ENCODE measurements at regions not wholly inside any gene's neighbourhood (a gene's known extent, or its start where the extent isn't known, plus 50 kb on each side); places are given as distances from the start of the nearest gene placed in this dataset.

DNA sequence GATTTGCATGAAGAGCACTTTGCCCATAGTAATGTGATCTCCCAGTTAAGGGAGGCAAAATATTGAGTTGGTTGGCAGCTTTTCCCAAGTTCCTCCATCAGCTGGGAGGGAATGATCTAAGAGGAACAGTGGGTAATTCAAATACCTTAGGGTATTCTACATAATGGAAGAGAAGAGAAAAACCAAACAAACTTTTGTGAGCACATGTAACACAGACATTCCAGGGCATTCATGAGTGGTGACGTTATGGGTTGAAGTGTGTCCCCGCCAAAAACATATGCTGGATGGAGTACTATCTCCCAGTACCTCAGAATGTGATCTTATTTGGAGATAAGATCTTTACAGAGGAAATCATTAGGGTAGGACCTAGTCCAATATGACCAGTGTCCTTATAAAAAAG is 220.1 kb downstream of the FOXO1 start:
- no peak for DNase-seq (ENCODE audit: low read depth in 3 of 3)

DNA sequence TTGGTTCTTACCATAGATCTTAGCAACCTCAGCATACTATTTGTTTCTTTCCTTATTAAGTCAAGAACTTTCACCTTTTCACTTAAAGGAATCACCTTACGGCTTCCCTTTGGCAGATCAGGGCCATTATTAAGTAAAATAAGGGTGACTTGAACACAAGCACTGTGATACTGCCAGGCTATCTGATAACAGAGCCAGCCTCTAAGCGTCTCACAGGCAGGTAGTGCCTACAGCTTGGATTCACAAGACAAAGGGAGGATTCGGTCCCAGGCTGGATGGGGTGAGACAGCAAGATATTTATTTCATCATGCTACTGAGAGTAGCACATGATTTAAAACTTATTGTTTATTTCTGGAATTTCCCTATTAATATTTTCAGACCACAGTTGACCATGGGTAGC is 218.6 kb downstream of the FOXO1 start:
- no peak for DNase-seq (ENCODE audit: low read depth in 3 of 3)

DNA sequence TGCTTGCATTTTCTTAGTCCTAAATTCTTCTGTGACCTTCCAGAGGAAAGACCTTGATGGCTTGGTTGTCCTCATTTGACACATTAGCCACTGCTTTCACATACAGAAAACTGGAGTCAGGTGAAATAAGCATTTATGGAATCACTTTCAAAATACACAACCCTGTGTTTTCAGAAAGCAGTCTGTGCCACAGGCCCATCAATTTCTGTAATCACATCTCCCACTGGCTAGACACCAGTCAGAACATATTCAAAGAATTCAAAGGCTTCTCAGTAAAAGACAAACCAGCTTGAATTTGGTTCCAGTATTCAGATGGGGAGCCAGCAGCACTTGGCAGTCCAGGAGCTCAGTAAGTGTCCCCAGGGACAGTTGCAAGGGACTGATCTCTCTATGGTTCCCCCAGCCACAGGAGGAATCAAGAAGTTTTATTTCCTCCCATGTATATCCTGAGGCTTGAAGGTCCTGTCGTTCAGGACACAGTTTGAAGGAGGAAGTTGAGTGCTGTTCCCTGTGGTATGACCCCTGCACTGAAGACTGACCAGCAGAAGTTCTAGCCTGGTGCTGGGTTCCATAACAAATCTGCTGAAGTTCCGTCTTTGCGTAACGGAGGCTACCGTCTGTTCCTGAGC is 214.3 kb downstream of the FOXO1 start:
- DNase-seq (ENCODE audit: low read depth in 3 of 3) = no peak

DNA sequence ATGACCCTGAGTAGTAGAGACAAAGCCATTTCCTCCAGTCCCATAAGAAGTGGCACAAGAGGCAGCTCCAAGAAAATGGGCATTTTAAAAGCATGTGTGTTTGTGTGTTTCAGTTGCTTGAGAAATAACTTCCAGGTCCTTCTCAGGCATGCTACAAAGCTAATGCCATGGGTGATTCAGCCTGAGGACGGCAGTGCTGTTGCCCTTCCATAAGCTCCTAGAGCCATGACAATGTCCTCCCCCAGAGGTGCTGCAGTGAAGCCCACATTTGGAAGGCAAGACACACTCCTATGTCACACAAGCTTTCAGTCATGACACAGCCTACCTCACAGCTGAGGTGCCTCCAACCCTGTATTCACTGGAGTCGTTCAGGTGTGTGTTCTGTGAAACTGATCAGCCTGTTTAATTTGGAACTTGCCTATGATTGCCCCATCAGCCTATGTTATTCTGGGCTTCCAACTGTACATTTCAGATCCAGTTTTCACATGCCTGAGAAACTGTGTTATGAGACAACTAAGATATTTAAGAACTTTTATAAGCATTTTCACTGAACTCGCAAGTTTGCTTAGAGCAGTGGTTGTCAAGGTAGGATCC is 213.6 kb downstream of the FOXO1 start:
- no peak for DNase-seq (ENCODE audit: low read depth in 3 of 3)

DNA sequence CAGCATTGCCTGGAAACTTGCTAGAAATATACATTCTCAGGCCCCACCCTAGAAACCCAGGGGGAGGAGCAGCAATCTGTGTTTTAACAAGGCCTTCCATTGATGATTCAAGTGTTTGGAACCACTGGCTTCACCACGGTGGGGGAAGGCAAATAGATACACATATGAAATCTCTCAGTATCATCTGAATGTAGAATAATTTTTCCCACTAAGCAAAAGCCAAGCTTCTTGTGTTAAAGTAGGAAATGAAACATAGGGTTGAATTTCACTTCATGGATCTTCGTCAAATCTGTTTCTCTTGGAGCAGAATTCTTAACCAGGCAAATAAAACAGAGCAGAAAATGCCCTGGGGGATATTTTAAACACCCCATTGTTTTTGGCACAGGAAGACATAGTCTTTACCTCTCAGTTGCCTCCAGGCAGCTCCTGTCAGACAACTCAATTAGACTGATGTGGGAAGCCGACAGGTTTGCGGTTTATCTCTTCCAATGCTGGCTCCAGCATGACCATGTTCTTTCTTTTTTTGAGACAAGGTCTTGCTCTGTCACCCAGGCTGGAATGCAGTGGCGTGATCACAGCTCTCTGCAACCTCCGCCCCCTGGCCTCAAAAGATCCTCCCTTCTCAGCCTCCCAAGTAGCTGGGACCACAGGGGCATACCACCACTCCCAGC is 213.0 kb downstream of the FOXO1 start:
- no peak for DNase-seq (ENCODE audit: low read depth in 3 of 3)

DNA sequence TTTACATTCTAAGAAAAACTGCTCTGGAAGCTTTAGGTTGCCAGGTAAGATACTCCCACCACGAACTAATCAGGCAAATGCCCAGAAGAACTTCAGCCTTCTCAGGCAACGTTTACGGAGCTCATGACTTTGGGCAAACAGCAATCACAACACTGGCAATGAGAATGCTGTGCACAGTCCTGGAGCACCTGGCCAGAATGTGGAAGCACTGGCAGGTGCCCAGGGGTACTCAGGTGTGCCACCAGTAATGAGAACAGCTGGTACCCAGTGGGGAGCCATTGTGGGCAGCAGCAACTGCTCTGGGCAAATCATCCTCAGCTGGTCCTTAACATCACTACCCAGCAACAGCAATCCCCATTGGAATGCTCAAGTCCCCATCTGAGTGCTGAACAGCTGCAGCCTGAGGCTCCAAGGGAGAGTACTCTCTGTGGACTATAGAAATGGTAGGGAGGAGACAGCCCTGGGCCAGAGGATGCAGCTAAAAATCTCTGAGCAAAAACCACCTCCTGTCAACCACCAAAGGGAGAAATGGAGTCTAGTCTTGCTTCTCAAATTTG is 210.0 kb downstream of the FOXO1 start:
- DNase-seq (ENCODE audit: low read depth in 3 of 3) = no peak

DNA sequence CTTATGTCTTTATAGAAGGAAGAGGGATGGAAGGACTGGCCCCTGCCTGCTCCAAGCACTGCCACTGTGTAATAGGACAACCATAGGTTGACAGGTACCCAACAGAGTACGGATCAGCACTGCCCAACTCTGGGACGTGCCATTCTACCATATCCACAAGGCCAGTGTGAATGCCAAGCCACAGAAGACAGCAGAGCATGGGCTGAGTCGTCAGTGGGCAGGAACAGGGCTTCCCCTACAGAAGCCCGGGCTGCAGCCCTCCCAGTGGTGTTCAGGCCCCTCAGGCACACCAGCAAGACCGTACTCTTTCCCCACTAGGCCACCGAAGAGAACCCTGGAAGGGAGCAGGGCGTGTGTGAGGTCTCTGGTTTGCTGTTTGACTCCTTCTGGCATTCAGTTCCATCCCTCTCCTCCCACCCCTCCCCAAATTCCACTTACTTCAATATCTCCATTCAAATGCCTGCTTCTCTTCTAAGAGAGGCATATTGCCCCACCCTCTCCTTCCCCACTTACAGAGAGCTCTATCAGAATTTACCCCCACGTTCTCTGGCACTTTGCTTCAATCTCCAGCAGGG is 209.4 kb downstream of the FOXO1 start:
- no peak for DNase-seq (ENCODE audit: low read depth in 3 of 3)

DNA sequence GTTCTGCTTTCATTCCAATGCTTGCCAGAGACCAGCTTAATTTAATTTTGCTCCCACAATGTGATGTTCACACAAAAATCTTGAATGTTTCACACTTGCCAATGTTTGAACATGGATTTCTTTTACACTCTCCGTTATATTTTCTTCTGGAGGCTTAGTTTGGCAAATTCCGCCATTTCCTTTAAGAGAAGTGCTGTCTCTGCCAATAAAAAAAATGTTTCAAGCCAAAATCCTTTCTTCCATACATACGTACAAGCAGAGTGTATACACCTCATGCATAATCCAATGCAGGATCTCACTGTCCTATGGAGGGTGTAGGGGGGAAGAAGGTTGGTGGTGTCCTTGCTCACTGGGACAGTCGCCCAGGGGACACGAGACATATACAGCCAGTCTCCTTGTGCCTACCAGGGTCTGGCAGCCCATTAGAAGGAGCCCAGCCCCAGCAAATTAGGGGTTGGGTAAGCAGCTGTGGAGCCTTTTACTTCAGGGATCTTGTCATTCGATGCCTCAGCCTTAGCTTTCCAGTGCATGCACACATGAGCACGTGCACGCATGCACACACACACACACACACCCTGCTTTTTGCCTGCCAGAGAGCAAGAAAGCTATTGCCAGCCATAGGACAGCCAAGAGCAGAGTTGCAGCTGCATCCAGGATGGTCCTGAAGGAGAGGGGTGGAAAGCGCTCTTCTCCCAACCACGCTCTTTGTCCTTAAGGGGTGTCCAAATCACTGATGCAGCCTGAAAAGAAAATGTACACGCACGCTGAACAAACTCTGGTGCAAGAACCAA is 208.3 kb downstream of the FOXO1 start:
- no peak for DNase-seq (ENCODE audit: low read depth in 3 of 3)

DNA sequence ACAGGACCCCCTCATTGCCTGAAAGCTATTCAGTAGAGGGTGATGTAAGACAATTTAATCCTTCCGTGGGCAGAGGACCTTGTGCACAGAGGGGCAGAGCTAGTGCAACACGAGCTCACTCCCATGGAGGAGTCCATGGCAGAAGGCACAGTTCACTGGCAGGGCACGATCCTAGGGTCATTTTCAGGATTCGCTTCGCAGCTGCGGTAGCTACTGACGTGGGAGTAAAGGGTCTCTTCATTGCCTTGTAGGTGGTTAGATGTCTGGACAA is 207.8 kb downstream of the FOXO1 start:
- DNase-seq (ENCODE audit: low read depth in 3 of 3) = no peak

DNA sequence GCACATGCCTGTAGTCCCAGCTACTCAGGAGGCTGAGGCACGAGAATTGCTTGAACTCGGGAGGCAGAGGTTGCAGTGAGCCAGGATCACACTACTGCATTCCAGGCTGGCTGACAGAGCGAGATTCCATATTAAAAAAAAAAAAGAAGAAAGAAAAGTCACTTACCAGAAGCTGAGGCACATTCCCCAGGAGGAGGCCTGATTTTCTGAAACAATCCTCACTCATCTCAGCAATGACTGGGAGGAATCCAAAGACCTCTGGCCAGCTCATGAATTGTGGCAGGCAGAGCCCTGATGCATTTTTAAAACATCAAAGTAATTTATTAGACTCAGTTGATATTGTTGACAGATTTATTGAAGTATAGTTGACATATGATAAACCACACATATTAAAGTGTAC is 206.3 kb downstream of the FOXO1 start:
- no peak for DNase-seq (ENCODE audit: low read depth in 3 of 3)

DNA sequence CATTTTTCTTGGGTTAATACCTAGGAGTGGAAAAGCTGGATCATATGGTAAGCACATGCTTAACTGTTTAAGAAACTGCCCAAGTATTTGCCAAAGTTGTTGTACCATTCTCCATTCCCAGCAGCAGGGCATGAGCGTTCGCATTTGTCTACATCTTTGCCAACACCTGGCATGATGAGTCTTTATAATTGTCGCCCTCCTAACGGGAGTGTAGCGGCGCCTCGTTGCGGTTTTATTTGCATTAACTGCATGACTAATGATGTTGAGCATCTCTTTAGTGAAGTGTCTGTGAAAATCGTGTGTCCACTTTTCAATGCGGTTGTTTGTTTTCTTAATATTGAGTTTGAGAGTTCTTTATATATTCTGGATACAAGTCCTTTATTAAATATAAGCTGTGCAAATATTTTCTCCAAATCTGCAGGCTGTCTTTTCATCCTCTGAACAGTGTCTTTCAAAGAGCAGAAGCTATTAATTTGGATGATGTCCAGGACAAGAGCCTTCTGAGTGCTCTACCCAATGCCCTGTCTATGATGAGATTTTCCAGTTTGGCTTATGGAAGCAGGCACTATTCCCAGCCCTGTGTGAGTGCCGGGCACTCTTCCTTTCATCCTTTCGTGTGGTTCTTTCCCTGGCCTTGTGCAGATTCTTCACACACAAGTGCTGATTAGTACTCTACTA is 202.0 kb downstream of the FOXO1 start:
- no peak for DNase-seq (ENCODE audit: low read depth in 3 of 3)

DNA sequence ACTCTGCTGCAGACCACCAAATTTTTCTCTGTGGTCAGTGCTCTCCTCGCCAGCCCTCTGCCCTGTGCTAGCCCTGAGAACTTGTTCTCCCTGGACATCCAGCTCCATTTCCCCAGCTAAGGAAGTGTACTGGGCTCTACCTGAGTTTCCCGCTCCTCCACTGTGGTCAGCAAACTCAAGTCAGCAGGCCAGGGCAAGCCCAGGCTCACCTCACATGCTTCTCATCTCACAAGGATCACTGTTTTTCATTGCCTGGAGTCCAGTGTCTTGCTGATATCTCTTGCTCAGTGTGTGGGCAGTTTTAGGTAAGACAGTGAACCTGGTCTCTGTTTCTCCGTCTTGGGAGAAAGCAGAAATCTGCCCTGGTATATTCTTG is 201.4 kb downstream of the FOXO1 start:
- no peak for DNase-seq (ENCODE audit: low read depth in 3 of 3)

DNA sequence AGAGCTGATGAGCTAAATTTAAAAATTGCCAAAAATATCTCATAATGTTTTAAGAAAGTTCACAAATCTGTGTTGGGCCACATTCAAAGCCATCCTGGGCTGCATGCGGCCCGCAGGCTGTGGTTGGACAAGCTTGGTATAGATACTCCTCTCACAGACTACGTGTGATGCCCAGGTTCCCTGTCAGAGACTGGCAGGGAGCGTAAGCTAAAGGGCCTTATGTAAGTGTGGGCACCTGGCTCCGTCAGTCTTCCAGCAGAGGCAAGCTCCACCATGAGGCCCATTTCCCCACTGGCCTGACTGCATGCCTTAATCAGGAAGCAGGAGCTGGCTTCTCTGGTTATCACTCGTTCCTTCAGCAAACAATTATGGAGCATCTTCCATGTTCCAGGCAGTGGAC is 200.2 kb downstream of the FOXO1 start:
- DNase-seq (ENCODE audit: low read depth in 3 of 3) = no peak

DNA sequence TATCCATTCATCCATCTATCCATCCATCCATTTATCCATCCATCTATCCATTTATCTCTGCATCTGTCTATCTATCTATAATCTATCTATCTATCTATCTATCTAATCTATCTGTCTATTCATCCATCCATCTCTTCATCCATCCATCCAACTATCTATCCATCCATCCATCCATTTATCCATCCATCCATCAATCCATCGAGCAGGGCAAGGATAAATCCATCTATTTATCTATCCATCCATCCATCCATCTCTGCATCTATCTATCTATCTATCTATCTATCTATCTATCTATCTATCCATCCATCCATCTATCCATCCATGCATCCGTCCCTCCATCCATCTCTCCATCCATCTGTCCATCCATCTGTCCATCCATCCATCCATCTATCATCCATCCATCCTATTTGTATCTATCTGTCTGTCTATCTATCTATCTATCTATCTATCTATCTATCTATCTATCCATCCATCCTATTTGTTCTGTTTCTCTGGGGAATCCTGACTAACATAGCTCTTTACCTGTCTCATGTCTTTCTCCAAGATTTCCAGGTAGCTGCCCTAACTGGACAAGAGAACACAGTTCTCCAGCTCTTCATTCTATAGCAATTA is 198.1 kb downstream of the FOXO1 start:
- no peak for DNase-seq (ENCODE audit: low read depth in 3 of 3)

DNA sequence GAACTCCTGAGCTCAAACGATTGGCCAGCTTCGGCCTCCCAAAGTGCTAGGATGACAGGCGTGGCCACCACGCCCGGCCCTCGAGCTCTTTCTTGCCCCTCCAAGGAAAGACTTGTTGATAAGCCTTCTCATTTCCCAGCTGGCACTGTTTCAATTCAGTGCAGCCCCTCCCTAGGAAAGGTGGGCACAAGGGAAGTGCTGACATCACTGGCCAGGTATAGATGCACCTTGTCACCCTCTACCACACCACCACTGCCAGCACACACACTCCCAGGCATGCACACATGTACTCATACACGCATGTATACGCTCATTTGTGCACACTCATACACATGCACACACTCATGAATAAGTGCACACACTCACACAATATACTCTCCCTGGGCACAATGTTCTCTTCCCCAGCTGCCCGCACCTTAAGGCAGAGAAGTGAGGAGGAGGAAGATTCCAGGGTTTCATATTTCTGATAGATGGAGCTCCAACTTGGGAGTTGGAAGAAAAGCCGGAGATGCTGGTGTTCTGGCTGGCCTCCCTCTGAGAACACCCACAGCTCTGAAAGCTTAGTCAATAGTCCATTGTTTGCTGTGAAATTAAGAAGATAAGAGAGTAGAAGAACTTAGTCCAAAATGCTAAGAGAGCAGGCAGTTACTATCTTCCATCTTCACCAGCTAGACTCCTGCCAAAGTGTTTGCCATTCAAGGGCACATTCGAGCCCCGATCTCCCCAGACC is 196.7 kb downstream of the FOXO1 start:
- DNase-seq (ENCODE audit: low read depth in 3 of 3) = no peak

DNA sequence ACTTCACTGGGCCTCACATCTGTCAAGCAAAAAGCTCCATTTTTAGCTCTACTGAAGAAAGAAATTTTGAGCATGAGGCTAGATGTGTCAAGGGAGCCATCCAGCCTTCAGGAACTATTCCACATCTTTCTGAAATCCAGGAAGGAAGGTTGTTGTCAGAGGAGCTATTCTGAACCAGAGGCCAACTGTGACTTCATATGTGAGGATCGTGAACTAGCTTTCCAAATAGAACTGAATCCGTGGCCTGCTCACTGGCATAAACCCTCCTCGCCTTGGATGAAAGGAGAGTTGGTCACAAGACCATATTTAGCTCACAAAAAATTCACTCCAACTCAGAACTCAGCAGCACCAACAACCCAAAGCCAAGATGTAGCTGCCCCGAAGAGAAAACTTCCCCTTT is 195.8 kb downstream of the FOXO1 start:
- no peak for DNase-seq (ENCODE audit: low read depth in 3 of 3)

DNA sequence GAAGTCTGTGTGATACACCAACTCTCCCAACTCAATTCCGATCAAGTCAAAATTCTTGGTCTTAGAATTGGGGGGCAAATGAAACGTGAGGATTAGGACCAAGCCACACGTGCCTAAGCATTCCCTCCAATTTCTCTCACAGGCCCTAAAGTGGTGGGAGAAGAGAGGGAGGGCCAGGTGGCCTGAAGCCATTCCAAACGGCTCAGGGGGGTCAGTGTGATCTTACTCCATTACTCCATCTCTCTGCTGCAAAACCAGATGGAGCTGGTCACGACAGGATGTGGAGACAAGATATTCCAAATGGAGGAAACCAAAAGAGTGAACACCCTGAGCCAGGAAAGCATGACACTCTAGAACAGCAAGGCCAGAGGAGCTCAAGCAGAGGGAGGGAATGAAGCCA is 195.4 kb downstream of the FOXO1 start:
- DNase-seq (ENCODE audit: low read depth in 3 of 3) = no peak

DNA sequence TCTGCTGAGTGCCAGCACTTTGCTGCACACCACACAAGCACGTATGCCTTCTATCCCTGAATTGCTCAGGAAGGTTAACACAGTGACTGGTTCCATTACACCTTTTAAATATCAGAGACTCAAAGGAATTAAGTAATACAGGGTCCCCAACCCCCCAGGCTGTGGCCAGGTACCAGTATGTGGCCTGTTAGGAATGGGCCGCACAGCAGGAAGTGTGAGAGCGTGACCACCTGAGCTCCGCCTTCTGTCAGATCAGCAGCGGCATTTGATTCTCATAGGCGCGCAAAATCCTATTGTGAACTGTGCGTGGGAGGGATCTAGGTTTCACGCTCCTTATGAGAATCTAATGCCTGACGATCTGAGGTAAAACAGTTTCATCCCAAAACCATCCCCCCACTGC is 194.5 kb downstream of the FOXO1 start:
- no peak for DNase-seq (ENCODE audit: low read depth in 3 of 3)

DNA sequence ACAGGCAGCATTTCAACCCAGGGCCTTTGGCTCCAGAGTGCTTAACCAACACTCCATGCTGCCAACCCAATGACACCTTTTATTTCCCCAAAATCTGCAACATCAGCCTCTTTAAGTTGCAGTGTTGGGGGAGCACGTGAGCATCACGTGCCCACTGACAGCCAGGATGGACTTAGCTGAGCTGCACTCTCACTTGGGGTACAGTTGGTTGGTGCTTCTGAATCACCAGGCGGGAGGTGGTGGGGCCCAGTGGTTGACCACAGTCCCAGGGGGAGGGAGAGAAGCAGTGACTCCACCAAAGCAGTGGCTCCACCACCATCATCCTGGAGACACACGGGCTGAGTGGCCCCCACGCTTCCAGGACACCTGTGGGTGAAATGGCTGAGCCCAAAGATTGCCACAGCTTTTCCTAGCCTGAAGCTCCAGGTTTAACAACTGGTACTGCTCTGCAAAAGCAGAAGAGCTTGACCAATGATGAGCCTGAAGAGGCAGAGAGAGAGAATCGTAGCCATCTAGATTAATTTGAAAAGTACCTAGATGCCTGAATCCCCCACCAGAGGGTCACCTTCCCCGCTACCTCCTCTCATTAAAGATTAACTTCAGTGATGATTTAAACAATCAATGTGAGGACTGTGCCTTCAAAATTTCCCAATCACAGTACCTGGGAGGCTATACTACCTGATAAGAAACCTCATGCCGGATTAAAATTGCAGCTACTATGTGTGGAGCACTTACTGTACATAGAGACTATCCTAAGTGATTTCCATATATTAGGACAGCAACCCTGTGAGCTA is 193.8 kb downstream of the FOXO1 start:
- DNase-seq (ENCODE audit: low read depth in 3 of 3) = no peak

DNA sequence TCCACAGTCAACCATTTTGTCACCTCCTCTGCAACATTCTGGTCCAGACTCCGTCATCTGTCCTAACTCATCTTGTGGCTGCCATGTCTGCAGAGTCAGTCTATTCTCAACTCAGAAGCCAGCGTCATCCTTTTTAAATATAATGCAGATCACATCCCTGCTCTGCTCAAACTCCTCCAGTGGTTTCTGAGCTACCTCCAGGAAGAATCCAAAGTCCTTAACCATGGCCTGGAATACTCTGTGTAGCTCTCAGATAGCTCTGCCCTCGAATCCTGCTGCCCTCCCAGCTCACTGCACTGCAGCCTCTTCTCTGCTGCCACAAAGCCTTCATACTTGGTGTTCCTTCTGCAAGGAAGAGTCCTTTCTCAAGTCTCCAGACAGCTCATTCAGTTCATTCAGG is 190.8 kb downstream of the FOXO1 start:
- no peak for DNase-seq (ENCODE audit: low read depth in 3 of 3)
